GM12878 (cell line): ENCODE measurements at regions not wholly inside any gene's neighbourhood (a gene's known extent, or its start where the extent isn't known, plus 50 kb on each side); places are given as distances from the start of the nearest gene placed in this dataset.

Experiments used
- ATAC-seq: fragments of 200-7000 bp; cut with Tn5 transposase; 3 replicates; pipeline ENCODE4 v1.9.1; 2020; ENCODE audit warnings: mild to moderate bottlenecking, moderate library complexity
- BruUV-seq: library from RNA; stranded (reverse); fragments of 400-500 nt; replicated peaks from 2 replicates; lab custom pipeline; 2021; lab: Mats Ljungman, UMichigan
- CTCF ChIA-PET: fragments of 300-600 bp; sonication (Branson Sonifier 250); formaldehyde crosslinking; extraction: SDS; loops from one replicate; lab custom pipeline; 2021; ENCODE audit warnings: inconsistent platforms; lab: Yijun Ruan, JAX
- POLR2A ChIA-PET: fragments of 350-600 bp; formaldehyde crosslinking; extraction: SDS; loops from one replicate; lab custom pipeline; 2021; ENCODE audit warnings: inconsistent platforms; lab: Charles Lee
- RAD21 ChIA-PET: fragments of 300-600 bp; sonication (Branson Sonifier 250); formaldehyde crosslinking; loops from one replicate; lab custom pipeline; 2023; ENCODE audit warnings: antibody characterized with exemption; ENCODE audit not compliant: unreplicated experiment; lab: Charles Lee
- SMC1A ChIA-PET: fragments of 300-600 bp; sonication (Branson Sonifier 250); formaldehyde crosslinking; loops from one replicate; lab custom pipeline; 2023; ENCODE audit not compliant: unreplicated experiment, uncharacterized antibody; lab: Charles Lee
- DNase-seq: peaks from one replicate; pipeline ENCODE4 v3.0.0-alpha.2; 2011; ENCODE audit warnings: low read depth, low spot score
- FAIRE-seq: peaks from 3 replicates; lab custom pipeline; 2011; peaks lifted over from hg19 to GRCh38; lab: Jason Lieb, UNC
- H2AFZ ChIP-seq: 2 replicates; pipeline ENCODE4 v1.6.0; 2011; ENCODE audit warnings: low read depth, low read length, control low read depth; ENCODE audit not compliant: control insufficient read depth
- H3K27ac ChIP-seq: 2 replicates; pipeline ENCODE4 v1.5.1; 2011; ENCODE audit warnings: control low read depth; ENCODE audit not compliant: control insufficient read depth, insufficient read depth
- H3K27me3 ChIP-seq, 2 experiments: replicated peaks in 1 of 2; 2 replicates each; pipeline versions ENCODE4 v1.6.0 to v1.6.1; 2011; ENCODE audit warnings: low read length in 1 of 2; ENCODE audit not compliant: control insufficient read depth in 2 of 2, insufficient read depth in 2 of 2
- H3K36me3 ChIP-seq, 2 experiments: 2 replicates each; pipeline ENCODE4 v1.5.1; 2011; ENCODE audit warnings: low read length in 1 of 2; ENCODE audit not compliant: control insufficient read depth in 2 of 2, insufficient read depth in 2 of 2
- H3K4me1 ChIP-seq: 2 replicates; pipeline ENCODE4 v1.6.1; 2011; ENCODE audit warnings: mild to moderate bottlenecking, low read length, moderate library complexity, mixed read lengths; ENCODE audit not compliant: control insufficient read depth, insufficient read depth
- H3K4me2 ChIP-seq: 2 replicates; pipeline ENCODE4 v1.6.0; 2011; ENCODE audit warnings: control low read depth; ENCODE audit not compliant: control insufficient read depth, insufficient read depth
- H3K4me3 ChIP-seq: fragments of 200-600 bp; sonication (generic); 2 replicates; pipeline ENCODE4 v1.5.1; 2016
- H3K79me2 ChIP-seq: 2 replicates; pipeline ENCODE4 v1.6.0; 2011; ENCODE audit warnings: low read length; ENCODE audit not compliant: control insufficient read depth, insufficient read depth
- H3K9ac ChIP-seq: 2 replicates; pipeline ENCODE4 v1.8.0; 2011; ENCODE audit warnings: low read length, control low read depth, mixed read lengths; ENCODE audit not compliant: control insufficient read depth, insufficient read depth
- H3K9me3 ChIP-seq: replicated peaks from 3 replicates; pipeline ENCODE4 v1.5.1; 2011; ENCODE audit warnings: mild to moderate bottlenecking, low read length; ENCODE audit not compliant: control insufficient read depth, insufficient read depth
- H4K20me1 ChIP-seq: 2 replicates; pipeline ENCODE4 v1.6.0; 2011; ENCODE audit not compliant: control insufficient read depth, insufficient read depth
- KLF5 ChIP-seq: fragments of 450-650 bp; IDR thresholded peaks from 2 replicates; pipeline ENCODE4 v1.6.1; 2014; ENCODE audit warnings: mild to moderate bottlenecking; ENCODE audit not compliant: partially characterized antibody
- MAX ChIP-seq: IDR thresholded peaks from 2 replicates; pipeline ENCODE4 v1.6.1; 2012; ENCODE audit warnings: low read depth, low read length, improper control_type of control experiment
- MEF2B ChIP-seq: fragments of 450-650 bp; IDR thresholded peaks from 2 replicates; pipeline ENCODE4 v1.6.1; 2018; ENCODE audit warnings: mild to moderate bottlenecking, moderate library complexity; ENCODE audit not compliant: partially characterized antibody, poor library complexity, severe bottlenecking
- NKRF ChIP-seq: fragments of 450-650 bp; conservative IDR thresholded peaks from 2 replicates; pipeline ENCODE4 v1.6.1; 2017; ENCODE audit warnings: mild to moderate bottlenecking, moderate library complexity
- RCOR1 ChIP-seq: conservative IDR thresholded peaks from 2 replicates; pipeline ENCODE4 v1.6.1; 2012; ENCODE audit warnings: low read depth, low read length, improper control_type of control experiment
- RUNX3 ChIP-seq: IDR thresholded peaks from 2 replicates; pipeline ENCODE4 v1.6.1; 2012; ENCODE audit warnings: low read length, inconsistent platforms
- ZBTB4 ChIP-seq: fragments of 450-650 bp; formaldehyde crosslinking; IDR thresholded peaks from 2 replicates; pipeline ENCODE4 v1.4.0; 2022; ENCODE audit warnings: mild to moderate bottlenecking, moderate library complexity
- WGBS: methylation state at CpG from one replicate; pipeline ENCODE4 v1.1.6; 2016; ENCODE audit warnings: low lambda C conversion rate; ENCODE audit not compliant: insufficient replicate concordance, insufficient coverage; ENCODE audit errors: missing lambda C conversion rate; 5-methylcytosine and 5-hydroxymethylcytosine counted together
- in situ Hi-C: fragments of 300-500 bp; cut with MboI; formaldehyde crosslinking; loops from 9 replicates; pipeline ENCODE4 v1.14.3; 2018; ENCODE audit warnings: mixed read lengths
- intact Hi-C: fragments of 100-400 bp; cut with micrococcal nuclease; formaldehyde crosslinking; loops from one replicate; pipeline ENCODE4 v1.14.2; 2022; ENCODE audit not compliant: unreplicated experiment
- TF ChIP-seq, protein P1 (sequence below): fragments of 450-650 bp; IDR thresholded peaks from 2 replicates; pipeline ENCODE4 v1.6.1; 2017; ENCODE audit warnings: mild to moderate bottlenecking, moderate library complexity

DNA sequence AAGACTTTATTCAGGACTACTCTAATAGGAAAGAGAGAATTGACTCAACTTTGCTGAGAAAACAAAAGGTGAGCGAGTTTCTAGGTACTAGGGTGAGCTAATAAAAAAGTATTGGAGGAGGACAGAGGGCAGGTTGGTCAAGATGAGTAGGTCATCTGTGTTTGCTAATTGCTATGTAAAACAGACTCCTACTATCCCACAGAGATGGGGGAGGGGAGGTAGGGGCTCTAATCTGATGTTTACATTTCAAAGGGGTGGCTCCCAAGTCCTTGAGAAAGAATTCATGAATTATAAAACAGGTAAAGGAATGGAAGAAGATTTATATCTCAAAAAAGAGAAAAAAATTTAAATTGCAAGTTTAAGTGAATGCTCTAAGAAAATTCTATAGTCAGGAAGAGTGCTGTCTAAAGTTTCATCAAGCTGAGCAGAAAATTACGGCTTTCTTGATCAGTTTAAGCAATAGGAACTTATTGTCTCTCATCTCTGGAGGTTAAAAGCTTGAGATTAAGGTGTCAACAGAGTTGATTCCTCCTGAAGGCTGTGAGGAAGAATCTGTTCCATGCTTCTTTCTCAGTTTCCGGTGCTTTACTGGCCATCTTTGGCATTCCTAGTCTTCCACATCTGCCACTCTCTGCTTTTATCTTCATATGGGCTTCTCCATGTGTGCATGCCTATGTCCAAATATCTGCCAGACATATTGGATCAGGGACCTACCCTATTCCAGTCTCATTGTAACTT, 790.3 kb downstream of the SLITRK5 start (continued):
- TF ChIP-seq MEF2B = no peak
- TF ChIP-seq KLF5 = no peak

DNA sequence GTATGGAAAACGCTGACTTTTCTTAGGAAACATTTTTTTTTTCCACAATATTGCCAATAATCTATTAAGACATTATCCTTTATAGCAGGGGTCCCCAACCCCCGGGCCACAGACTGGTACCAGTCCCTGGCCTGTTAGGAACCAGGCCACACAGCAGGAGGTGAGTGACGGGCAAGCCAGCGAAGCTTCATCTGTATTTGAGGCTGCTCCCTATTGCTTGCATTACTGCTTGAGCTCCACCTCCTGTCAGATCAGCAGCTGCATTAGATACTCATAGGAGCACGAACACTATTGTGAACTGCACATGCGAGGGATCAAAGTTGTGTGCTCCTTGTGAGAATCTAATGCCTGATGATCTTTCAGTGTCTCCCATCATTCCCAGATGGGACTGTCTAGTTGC, 793.7 kb downstream of the SLITRK5 start:
- H3K4me2 ChIP-seq = no peak overlapping the region
- H3K9me3 ChIP-seq = no peaks in the 10 kb centered on the region
- RAD21 ChIA-PET = no interaction called here
- intact Hi-C loops (no loop called here), in situ Hi-C loops (no loop called here)
- no peak for ATAC-seq
- no peaks in the 10 kb centered on the region for H3K36me3 ChIP-seq
- no peak overlapping the region for H3K9ac ChIP-seq
- POLR2A ChIA-PET = no interaction called here
- CTCF ChIA-PET = interaction anchor here (0.6 to 1.4 kb wide), 4 partner anchors 11 to 393 kb away, joined by 3 to 6 read pairs (median 4); no protein-coding TSS in a partner anchor
- no peaks in the 10 kb centered on the region for H3K79me2 ChIP-seq
- DNase-seq = no peak
- H4K20me1 ChIP-seq = no peaks in the 10 kb centered on the region
- no peak overlapping the region for H3K4me3 ChIP-seq
- BruUV-seq = no TSS peak
- TF ChIP-seq MAX (no peak), RCOR1 (no peak), ZBTB4 (CRISPR knock-in tag) (no peak), RUNX3 (no peak), NKRF (no peak), KLF5 (no peak)
- TF ChIP-seq, protein P1, sequence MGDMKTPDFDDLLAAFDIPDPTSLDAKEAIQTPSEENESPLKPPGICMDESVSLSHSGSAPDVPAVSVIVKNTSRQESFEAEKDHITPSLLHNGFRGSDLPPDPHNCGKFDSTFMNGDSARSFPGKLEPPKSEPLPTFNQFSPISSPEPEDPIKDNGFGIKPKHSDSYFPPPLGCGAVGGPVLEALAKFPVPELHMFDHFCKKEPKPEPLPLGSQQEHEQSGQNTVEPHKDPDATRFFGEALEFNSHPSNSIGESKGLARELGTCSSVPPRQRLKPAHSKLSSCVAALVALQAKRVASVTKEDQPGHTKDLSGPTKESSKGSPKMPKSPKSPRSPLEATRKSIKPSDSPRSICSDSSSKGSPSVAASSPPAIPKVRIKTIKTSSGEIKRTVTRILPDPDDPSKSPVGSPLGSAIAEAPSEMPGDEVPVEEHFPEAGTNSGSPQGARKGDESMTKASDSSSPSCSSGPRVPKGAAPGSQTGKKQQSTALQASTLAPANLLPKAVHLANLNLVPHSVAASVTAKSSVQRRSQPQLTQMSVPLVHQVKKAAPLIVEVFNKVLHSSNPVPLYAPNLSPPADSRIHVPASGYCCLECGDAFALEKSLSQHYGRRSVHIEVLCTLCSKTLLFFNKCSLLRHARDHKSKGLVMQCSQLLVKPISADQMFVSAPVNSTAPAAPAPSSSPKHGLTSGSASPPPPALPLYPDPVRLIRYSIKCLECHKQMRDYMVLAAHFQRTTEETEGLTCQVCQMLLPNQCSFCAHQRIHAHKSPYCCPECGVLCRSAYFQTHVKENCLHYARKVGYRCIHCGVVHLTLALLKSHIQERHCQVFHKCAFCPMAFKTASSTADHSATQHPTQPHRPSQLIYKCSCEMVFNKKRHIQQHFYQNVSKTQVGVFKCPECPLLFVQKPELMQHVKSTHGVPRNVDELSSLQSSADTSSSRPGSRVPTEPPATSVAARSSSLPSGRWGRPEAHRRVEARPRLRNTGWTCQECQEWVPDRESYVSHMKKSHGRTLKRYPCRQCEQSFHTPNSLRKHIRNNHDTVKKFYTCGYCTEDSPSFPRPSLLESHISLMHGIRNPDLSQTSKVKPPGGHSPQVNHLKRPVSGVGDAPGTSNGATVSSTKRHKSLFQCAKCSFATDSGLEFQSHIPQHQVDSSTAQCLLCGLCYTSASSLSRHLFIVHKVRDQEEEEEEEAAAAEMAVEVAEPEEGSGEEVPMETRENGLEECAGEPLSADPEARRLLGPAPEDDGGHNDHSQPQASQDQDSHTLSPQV = no peak
- TF ChIP-seq, all 136 proteins: peak for 0
- H3K27ac ChIP-seq = no peak overlapping the region
- no peaks in the 10 kb centered on the region for H3K27me3 ChIP-seq
- H3K4me1 ChIP-seq = no peaks in the 10 kb centered on the region
- SMC1A ChIA-PET = no interaction called here
- 39% methylated on average over 6 of the region's 6 CpGs for WGBS
- no peak for FAIRE-seq
- H2AFZ ChIP-seq = no peak overlapping the region
